Hindlimb muscle (tissue), 1 donor: ENCODE measurements at regions not wholly inside any gene's neighbourhood (a gene's known extent, or its start where the extent isn't known, plus 50 kb on each side); places are given as distances from the start of the nearest gene placed in this dataset.

ENCODE experiments used
- DNase-seq: peaks from one replicate; pipeline ENCODE4 v3.0.0-alpha.2; 2013

- DNase-seq = no peak
These were observed 247.7 kb downstream of the IL20RB start for GRCh38 chr3:137205394-137206045.

DNA sequence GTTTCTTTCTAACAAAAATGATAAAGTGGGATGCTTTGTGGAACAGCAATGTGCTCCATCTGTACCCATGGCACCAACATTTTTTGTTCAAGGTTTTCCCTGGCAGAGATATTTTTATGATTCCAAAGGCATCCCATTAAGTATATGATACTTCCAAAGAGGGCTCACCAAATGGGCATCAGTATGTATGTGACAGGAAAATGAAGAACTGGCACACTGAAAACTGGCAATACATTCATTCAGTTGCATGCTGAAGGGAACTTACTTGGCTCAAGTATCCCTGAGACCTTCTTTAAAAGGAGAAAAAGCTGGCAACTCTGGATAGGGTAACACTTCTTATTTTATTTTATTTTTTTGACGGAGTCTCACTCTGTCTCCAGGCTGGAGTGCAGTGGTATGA is 249.8 kb downstream of the IL20RB start:
- DNase-seq = no peak

GRCh38 chr3:137217733-137218132 is 259.9 kb downstream of the IL20RB start:
- no peak for DNase-seq

DNA sequence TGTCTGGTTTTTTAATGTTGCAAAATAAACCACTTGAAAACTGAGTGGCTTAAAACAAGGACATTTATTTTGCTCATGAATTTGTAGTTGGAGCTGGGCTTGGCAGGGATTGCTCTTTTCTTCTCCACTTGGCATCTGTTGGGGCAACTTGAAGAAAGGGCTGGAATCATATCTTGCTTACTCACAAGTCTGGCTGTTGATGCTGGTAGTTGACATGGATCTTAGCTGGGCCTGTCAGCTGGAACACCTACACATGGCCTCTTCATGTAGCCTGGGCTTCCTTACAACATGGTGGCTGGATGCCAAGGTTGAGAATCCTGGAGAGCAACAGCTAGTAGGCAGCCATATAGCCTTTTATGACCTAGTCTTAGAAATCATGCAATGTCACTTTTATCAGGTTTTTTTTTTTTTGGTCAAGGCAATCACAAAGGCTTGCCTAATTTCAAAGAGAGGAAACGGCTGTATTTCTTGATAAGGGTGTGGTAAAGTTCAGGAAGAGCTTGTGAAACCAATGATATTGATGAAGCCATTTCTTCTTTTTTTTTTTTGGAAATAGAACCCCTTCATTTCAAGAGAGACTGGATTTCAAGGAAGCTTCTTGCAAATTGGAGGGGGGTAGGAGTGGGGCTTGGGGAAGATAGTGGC is 262.1 kb downstream of the IL20RB start:
- no peak for DNase-seq

DNA sequence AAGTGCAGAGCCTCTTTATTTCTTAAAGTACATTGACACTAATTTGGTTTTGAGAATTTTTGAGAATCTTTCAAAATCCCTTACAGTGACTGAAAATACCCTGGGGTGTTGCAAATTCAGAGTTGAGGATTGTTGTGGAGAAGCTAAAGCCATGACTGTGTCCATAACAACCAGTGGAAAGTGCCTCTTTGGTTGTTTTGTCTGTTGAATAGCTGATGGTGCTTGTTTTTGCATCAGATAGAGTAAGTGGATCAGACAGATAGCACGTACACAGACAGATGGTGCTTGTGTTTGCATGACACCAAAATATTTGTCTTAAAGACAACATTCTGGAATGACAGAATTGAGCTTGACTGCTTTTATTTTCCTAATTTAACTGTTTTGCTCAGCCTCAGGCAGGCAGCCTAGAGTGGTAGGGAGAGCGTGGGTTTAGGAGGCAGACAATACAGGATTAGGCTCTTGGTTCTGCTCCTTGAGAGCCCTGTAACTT is 265.0 kb downstream of the IL20RB start:
- DNase-seq = no peak

DNA sequence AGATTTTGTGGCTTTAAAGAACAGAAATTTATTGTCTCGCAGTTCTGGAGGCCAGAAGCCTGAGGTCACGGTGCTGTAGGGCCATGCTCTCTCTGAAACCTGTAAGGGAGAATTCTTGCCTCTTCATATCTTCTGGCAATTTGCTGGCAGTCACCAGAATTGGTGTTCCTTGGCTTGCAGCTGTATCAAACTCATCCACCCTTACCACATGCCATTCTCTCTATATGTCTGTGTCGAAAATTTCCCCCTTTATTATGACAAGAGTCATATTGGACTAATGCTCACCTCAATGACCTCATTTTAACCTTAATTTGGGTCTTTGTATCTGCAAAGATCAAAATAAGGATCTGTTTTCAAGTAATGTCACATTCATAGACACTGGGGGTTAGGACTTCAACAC is 266.7 kb downstream of the IL20RB start:
- DNase-seq = no peak

- no peak for DNase-seq
These were observed 285.1 kb downstream of the IL20RB start for GRCh38 chr3:137242836-137243400.

DNA sequence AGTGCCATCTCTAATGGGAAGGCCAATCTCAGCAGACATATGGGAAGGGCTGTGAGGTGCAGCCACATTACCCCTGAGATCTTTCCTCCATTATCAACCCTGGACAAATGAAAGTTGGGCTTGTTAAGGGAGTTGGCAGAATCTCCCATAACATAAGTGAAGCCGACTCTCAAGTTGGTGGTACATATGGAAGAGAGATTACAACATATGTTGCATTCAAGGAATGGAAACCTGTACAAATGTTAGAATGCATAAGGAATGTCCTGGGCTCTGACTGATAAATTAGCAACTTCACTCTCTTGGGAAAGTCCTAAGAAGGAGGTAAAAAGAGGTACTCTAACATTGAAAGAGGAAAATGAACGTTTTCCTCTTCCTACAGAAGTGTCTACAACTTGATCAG is 288.7 kb downstream of the IL20RB start:
- no peak for DNase-seq

- DNase-seq = no peak
These were observed 291.6 kb downstream of the IL20RB start for GRCh38 chr3:137249311-137249940.

DNA sequence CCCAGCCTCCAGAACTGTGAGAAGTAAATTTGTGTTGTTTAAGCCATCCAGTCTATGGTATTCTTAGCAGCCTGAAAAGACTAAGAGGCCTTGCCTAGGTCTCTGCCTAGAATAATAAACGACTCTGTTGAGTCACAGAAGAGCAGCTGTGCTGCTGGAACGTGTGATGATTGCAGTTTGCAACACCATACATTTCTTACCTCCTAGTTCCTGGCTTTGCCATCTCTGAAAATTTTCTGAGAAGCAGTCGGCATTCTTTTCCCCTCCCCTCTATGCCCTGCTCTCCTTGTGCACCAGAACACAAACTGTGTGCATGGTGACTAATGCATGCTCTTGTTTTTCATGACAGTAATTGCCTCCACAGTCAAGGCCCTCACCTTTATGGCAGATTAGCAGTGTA is 301.3 kb downstream of the IL20RB start:
- DNase-seq = no peak

DNA sequence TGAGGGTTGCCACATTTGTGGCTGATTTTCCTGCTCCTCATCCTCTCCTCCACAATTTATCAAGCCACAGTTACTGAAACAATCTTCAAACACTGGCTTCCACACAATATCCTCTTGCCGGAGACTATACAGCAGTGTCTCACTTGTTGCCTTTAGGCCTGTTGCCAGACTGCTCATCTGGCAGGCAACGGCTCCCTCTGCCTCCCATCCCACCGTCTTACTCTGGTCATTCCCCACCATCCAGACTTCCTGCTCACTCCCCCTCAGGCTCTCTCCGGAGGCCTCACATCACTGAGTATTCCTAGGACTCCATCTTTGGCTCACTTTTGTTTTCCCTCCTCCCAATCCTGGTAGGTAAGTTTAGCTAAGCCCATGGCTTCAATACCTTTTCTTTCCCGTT is 301.9 kb downstream of the IL20RB start:
- DNase-seq = peak; percentile 29

- peak; percentile 49 for DNase-seq
These were observed 306.5 kb downstream of the IL20RB start for GRCh38 chr3:137264071-137264820.

DNA sequence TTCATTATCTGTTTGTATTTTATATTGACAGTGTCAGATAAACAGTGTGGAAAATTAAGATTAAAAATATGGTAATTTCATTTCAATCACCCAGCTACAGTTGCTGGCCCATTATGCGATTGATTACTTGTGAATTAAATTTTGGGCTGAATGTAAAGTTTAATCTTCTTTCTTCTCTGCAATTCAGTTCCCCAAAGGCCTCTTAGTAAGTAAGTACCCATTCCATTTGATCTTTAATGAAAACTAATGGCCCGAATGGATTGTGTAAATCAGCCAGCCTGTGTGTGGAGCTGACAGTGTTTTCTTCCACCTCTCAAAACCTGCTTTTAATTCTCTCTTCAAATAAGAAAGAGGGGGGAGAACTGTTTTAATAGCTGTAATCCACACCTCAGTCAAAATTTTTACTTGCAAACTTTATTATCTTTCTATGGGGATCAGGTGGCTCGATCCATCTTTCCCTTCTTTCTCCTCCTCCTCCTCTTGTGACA is 307.1 kb downstream of the IL20RB start:
- no peak for DNase-seq

- DNase-seq = no peak
These were observed 325.1 kb downstream of the IL20RB start for GRCh38 chr3:137282871-137283270.

GRCh38 chr3:137285924-137286323 is 328.1 kb downstream of the IL20RB start:
- no peak for DNase-seq

DNA sequence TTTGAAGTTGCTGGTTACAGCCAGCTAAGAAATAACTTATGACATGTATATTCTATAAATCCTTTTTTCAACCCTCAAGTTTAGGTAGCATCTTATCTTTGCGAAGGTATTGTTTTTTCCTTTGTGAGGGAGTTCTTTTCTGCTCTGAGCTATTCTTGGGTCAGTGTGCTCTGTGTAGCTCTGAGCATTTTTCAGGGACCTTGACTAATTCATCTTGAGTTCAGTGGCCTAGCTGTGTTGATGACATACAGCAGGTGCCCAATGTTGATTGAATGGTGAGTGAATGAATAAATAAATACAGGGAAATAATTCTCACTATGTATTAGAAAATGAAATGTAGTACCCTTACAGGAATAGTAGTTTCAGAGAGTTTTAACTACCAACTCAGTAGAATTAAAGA is 335.3 kb downstream of the IL20RB start:
- DNase-seq = no peak

GRCh38 chr3:137294139-137294538 is 336.4 kb downstream of the IL20RB start:
- DNase-seq = no peak

DNA sequence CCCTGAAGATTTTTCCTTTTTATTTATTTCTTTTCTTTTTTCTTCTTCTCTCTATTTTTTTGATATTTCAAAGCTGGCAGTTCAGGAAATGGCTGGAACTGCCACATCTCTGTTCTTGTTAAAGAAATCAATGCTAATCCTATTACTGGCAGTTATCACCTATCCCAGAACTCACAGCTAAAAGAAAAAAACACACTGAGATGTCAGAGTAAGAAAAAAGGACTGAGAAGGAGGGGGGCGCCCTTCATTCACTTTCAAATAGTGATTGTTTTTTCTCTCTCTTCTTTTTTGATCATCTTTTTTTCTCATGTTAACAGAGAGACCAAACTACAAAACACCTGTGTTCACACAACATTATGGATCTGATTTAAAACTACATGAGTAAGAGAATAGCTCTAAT is 337.1 kb downstream of the IL20RB start:
- DNase-seq = no peak

DNA sequence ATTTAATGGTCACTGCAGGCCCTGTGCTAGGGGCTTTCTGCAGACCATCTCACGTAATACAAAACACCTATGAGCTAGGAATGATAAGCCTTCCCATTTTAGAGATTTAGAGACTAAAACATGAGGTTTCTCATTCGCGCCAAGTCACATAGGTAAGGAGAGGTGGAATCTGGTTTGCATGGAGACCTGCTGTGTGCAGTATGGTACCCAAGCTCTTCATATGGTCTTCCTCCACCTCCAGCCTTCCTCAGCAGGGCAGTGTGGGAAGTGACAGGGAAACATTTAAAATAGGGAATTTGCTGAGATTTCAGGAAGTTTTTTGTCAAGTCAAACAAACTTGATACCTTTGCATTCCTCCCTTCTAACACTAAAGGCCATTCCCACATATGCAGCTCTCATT is 337.6 kb downstream of the IL20RB start:
- DNase-seq = no peak

- no peak for DNase-seq
These were observed 338.3 kb downstream of the IL20RB start for GRCh38 chr3:137296116-137296515.

DNA sequence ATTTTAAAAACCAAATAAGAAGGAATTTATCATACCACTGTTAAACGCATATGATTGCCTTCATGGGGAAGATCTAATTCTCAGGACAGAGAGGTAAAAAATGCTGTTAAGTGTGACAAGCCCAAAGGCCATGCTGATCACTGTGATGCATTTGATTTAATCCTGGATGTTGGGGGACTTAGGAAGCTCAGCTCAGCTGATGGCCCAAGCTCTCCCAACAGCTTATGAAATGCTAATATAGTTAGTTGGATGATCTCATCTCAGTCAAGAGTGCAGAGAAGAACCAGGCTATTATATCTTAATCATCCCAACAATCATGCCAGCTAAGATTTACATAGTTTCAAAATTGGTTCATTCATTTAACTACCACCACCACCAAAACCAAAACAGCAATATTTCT is 340.0 kb downstream of the IL20RB start:
- no peak for DNase-seq

DNA sequence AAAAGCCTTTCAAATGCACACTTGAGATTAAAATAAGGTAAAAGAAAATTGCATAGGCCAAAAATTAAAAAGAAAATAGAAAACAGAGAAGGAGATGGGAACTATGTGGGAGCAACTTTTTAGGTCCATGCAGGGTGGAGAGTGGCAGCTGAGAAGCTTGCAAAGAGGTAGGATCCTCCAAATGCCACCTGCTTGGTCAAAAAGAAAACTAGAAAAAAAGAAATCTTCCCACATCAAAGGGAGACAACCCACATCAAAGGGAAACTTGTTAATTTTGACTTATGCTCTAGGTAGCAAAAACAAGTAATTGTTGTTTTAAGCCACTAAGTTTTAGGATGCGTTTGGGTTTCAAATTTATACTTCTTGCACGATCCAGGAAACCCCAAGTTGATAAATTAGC is 342.9 kb downstream of the IL20RB start:
- DNase-seq = no peak
